ENCODE measurements at regions not wholly inside any gene's neighbourhood (a gene's known extent, or its start where the extent isn't known, plus 50 kb on each side); places are given as distances from the start of the nearest gene placed in this dataset.

- no peak for TF ChIP-seq EZH2phosphoT487 (IDR thresholded peaks at IDR 0.05; ENCODE audit: borderline replicate concordance, low read length)
- TF ChIP-seq CTCF (IDR thresholded peaks at IDR 0.05; ENCODE audit: low read depth, low read length, poor library complexity, severe bottlenecking), result no peak
Measured at GRCh38 chr2:129133692-129134641, 815.3 kb upstream of the HS6ST1 start.

All from DOHH2 (cell line).